Fibroblast of lung (primary cell): ENCODE measurements at regions not wholly inside any gene's neighbourhood (a gene's known extent, or its start where the extent isn't known, plus 50 kb on each side); places are given as distances from the start of the nearest gene placed in this dataset.

Experiments
- CTCF ChIP-seq, 2 donors: IDR thresholded peaks in 1 of 2; conservative IDR thresholded peaks in 1 of 2; 1 replicate in 1 of 2; 2 replicates in 1 of 2; pipeline ENCODE4 v1.5.1; 2011 to 2012; ENCODE audit warnings: low read length in 2 of 2, control low read depth in 1 of 2, inconsistent platforms in 1 of 2, low read depth in 1 of 2, mild to moderate bottlenecking in 1 of 2
- EZH2 ChIP-seq: IDR thresholded peaks from 2 replicates; pipeline ENCODE4 v1.5.1; 2012; ENCODE audit warnings: low read length, control low read depth, mild to moderate bottlenecking; ENCODE audit errors: missing control alignments

- TF ChIP-seq CTCF (conservative IDR thresholded peaks at IDR 0.05 in 1 of 2, IDR thresholded peaks at IDR 0.05 in 1 of 2; ENCODE audit: low read depth in 1 of 2, low read length in 2 of 2) (no peak), EZH2 (no peak)
Measured at GRCh38 chr15:25175033-25175788, 220.4 kb downstream of the SNRPN start.
